PFSK-1 (cell line): ENCODE measurements at regions not wholly inside any gene's neighbourhood (a gene's known extent, or its start where the extent isn't known, plus 50 kb on each side); places are given as distances from the start of the nearest gene placed in this dataset.

Experiments used
- POLR2AphosphoS5 ChIP-seq: IDR thresholded peaks from 2 replicates; pipeline ENCODE4 v1.6.1; 2012; ENCODE audit warnings: low read depth, mild to moderate bottlenecking, control low read depth, low read length, moderate library complexity
- REST ChIP-seq, 2 experiments: IDR thresholded peaks; 2 replicates each; pipeline versions ENCODE4 v1.6.1 to v1.8.0; 2011 to 2012; ENCODE audit warnings: low read depth in 2 of 2, low read length in 2 of 2, control low read depth in 1 of 2, inconsistent platforms in 1 of 2, mild to moderate bottlenecking in 1 of 2, moderate library complexity in 1 of 2; ENCODE audit not compliant: insufficient read depth in 1 of 2
- SIN3A ChIP-seq: IDR thresholded peaks from 2 replicates; pipeline ENCODE4 v1.6.1; 2012; ENCODE audit warnings: mild to moderate bottlenecking, low read length, moderate library complexity, borderline replicate concordance; ENCODE audit not compliant: insufficient read depth
- TAF1 ChIP-seq: IDR thresholded peaks from 2 replicates; pipeline ENCODE4 v1.6.1; 2012; ENCODE audit warnings: low read length, control low read depth, borderline replicate concordance; ENCODE audit not compliant: insufficient read depth

GRCh38 chr12:87137220-87137619 is 881.0 kb upstream of the MGAT4C start:
- TF ChIP-seq TAF1 = no peak
- no peak for TF ChIP-seq REST (IDR thresholded peaks at IDR 0.05; ENCODE audit: insufficient read depth in 1 of 2, low read depth in 2 of 2, low read length in 2 of 2)
- no peak for TF ChIP-seq SIN3A
- TF ChIP-seq POLR2AphosphoS5 = no peak
